NCI-H2081 treated with DMSO at 0.1 percent for 48 hours (cell line): ENCODE measurements at regions not wholly inside any gene's neighbourhood (a gene's known extent, or its start where the extent isn't known, plus 50 kb on each side); places are given as distances from the start of the nearest gene placed in this dataset.

ENCODE experiments used
- DNase-seq: peaks from one replicate; lab custom pipeline; 2025; lab: John Stamatoyannopoulos, UW

DNA sequence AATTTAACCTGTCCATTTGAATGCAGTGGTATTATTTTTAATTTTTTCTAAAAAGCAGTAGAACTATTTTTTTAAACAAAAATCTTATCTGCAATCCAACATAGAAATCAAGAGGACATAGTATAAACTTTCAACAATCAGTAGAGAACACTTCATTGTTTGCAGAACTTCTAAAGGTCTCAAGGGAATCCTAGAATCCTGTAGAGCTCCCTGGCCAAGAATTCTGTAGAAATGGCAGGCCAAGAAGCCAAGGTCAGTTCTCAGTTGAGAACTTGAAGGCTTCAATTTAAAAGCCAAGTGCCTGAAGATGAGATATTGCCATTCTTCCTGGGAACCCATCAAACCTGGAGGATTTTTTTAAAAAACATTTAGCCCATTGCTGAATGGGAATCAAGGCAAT, 199.2 kb upstream of the KLF4 start:
- DNase-seq = no peak

DNA sequence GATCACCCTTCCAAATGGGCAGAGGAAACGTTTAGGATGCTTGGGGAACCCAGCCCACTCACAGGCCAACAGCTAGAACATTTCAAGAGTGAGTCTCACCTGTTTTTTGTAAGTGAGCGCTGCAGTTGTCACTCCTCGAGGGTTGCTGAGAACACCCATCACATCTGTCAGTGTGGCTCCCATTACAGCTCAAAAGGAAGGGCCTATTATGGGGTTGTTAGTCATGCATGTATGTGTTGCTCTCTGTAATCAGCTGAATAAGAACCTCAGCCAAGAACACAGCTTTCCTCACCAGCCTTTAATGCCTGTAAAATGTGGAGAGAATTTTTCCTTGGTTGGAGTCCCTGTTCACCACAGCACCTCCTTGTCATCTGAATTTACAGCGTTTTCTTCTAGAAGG, 196.3 kb upstream of the KLF4 start:
- no peak for DNase-seq

DNA sequence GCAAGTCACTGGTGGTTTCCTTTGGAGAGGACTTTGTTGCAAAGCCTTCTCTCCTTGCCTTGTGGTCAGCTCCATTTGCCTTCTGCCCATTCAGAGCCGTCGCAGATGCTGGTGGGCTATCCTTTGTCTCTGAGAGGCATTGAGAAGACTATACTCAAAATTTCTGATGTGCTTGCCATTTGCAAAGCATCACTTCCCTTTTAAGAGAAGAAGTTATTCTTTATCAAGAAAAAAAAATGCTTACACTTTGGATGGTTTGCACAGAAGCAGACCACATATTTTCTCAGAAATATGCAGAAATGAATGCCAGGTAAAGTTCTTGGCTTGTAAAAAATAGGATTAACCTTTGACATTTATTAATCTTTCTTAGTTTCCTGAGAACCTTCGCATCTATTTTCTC, 195.8 kb upstream of the KLF4 start:
- DNase-seq = no peak

DNA sequence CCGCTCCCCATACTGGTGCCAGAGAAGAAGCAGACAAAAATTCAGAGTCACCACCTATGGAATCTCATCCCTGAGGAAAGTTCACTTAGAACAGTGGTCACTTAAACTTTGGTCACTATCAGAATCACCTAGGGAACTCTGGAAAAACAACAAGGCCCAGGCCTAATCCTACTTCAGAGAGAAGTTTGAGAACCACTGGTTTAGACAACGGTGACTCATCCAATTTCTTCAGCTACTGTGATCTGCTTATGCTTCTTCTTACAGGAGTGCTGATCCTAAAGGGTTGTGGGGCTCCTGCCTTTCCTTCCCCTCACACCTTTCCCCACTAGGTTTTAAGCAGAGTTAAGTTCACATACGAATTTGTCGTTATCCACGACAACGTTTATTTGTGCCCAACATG, 194.7 kb upstream of the KLF4 start:
- no peak for DNase-seq

DNA sequence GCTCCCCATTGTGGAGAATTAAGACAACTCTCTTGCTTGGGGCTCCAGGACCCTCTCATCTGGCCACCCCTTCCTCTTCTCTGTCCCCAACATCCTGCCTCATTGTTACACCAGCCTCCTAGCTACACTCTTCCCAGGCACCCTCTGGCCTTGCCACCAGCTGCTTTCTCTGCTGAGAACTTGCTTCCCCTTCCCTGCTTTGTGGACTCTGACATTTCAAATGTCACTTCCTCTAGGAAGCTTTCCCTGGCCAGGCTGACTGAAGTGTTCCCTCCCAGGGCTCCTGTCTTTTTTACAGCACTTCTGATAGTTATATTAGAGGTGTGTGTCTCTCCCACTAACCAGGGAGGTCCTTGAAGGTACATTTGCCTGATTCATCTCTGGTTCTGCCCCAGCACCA, 194.0 kb upstream of the KLF4 start:
- DNase-seq = no peak

DNA sequence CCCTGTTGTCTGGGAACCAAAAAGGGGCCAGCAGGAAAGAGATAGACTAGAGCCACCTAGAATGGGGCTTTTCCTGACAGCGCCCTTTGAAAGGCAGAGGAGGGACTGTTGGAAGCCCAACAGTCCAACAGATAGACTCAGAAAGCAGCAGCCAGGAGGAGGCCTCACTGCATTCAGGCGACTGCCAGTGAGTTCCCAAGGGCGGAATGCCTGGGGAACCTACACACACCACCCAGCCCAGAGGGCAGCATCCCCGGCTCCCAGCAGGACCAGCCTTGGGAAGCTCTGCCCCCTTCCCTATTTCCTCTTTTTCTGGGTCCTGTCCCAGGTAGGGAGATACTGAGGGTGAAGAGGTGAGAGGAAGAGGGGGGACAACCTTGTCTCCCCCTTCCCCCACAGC, 192.4 kb upstream of the KLF4 start:
- DNase-seq = no peak

DNA sequence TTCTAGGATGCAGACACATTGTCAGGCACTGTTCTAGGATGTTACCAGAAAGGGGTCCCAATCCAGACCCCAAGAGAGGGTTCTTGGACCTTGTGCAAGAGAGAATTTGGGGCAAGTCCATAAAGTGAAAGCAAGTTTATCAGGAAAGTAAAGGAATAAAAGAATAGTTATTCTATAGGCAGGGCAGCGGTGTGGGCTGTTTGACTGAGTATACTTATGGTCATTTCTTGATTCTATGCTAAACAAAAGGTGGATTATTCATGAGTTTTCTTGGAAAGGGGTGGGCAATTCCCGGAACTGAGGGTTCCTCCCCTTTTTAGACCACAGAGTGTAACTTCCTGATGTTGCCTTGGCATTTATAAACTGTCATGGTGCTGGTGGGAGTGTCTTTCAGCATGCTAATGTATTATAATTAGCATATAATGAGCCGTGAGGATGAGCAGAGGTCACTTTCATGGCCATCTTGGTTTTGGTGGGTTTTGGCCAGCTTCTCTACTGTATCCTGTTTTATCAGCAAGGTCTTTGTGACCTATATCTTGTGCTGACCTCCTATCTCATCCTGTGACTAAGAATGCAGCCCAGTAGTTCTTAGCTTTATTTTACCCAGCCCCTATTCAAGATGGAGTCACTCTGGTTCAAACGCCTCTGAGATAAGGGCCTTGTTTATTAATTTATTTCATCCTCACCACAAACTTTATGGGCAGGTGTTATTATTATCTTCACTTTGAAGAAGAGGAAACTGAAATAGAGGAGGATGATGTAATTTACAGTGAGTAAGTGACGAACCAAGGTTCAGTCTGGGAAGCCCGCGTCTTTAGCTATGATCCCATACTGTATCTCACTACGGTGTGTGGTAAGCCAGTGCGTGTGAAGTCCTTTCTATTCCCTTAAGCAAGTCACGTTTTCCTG, 186.0 kb upstream of the KLF4 start:
- no peak for DNase-seq

DNA sequence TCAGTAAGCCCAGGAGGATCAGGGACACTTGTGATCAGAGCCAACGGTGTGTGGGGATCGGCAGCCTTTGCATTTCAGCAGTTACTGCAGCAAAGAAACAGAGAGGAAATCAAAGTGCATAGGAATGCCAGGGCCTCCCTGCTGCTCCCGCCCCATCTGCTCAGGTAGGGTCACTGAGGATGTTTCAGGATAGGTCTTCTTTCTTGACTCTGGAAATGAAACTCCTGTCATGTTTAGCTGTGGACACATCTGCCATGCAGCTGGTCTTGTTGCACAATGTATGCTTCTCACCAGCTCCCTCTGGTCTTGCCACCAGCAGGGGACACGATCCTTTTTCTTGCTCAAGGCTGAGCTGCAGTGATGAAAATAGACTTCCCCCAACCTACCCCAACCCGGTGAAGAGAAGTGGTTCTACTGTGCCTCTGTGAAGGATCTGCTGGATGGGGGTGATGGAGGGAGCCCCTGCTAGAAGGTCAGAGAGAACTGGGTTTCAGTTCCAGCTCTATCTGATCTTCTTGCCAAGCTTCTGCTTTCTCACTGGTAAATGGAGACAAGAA, 185.2 kb upstream of the KLF4 start:
- no peak for DNase-seq

DNA sequence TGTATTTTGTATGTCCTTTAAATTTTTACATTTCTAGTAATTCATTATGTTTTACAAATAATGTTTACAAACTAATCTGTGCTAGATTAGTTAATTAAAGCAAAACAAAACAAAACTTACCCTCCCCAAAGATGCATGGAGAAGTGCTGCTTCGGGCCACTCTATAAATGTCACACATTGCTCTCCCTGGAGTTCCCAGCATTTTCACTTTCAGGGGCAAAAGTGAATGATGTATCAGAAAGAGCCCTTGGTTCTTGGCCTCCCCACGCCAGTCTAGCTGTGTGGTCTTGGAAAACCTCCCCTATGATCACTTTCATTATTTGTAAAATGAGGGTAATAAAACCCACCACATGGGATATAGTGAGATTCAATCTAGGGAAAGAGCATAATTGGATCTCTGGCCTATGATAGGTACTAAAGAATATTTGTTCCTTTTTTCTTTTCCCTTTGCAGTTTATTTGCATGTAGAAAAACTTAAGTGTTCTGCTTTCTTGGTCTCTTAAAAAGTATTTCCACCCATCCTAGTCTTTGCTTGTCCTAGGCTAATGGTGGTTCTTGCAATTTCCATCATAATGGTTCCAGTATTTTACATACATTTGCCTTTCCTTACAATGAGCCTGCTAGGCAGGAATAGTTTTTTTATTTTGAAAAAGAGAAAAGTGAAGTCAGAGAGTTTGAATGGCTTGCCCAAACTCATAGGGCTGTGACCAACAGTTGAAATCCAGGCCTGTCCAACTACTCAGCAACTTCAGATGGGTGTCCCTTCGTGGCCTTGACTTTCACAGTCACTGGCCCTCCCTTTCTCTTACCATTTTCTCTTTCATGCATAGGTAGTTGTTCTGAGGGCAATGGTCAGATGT, 184.5 kb upstream of the KLF4 start:
- no peak for DNase-seq

DNA sequence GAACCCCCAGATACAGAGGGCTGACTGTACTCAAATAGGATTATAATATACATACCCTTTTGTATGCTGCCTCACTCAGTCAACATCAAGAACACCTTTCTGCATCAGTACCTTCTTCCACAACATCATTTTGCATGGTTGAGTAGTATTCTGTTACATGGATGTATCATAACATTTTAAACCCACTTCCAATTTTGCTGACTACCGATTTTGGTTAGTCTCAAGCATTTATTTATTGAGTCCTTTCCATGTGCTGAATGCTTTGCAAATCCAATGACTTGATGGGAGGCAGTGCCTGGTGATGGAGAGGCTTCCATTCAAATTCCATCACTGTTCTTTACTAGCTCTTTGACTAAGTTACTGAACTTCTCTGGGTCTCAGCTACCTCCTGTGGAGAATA, 182.0 kb upstream of the KLF4 start:
- DNase-seq = no peak

DNA sequence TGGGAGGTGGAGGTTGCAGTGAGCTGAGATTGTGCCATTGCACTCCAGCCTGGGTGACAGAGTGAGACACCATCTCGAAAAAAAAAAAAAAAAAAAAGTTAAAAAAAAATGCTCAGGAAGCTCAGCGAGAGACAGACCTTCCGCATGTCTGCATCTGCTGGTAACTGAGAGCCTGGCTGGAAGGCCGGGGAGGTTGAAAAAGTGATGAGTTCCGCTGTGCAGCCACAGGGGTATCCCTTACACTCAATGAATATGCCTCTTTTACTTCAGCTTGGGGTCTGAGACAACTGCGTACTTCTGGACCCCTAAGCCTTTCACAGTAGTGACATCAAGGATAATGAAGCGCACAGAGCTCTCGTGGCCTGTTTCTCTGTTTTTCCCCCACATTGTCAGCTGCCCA, 179.9 kb upstream of the KLF4 start:
- DNase-seq = no peak

DNA sequence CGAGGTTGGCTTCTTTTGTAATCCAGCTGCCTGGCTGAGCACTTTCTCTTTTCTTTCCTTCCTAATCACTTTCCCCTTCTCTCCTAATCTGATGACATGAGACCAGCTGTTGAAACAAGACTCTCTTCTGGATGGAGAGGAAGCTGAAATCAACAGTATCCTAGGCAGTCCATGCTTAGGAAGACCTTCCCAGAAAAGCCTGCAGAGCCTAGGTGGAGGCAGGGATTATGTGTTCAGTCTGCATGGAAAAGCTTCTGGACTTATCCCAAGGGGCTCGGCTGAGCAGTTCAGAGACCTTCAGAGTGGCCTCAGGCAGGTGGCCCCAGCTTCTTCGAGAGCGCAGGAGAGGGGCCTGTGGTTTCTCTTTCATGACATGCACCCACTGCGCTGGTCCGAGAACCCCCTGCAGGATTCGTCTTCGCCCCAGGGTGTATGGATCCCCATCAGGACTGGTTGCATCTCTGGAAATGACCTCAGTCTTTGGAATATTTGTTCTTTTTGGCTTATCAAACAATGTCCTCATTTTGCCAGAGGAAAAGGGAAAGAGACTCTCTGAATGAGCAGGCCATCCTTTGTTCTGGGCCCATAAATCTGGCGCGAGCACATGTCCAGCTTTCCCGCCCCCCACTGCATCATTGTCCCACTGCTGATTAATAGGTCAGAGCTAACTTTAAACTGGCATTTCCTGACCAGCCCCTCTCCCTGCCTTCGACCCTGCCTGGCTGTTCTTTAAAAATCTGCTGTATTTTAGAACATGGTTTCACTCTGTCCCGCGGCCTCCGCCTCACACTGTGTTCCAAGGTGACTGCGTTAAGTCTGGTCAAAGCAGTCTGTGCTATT, 177.9 kb upstream of the KLF4 start:
- DNase-seq = no peak

DNA sequence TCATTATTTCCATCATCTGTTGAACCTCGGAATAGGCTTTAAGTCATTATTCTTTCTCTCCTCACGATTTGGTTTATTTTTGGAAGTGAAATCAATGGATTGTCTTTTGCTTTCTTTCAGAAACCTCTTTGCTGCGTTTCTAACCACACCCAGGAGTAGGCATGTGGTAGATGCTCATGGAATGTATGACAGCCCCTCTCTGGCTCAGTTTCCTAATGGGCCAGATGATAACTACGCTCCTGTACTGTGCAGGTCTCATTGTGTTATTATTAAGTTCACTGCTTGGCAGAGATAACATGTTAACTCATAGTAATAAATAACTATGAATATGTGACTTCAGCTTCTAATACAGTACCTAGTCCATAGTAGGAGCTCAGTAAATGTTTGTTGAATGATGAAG, 175.5 kb upstream of the KLF4 start:
- no peak for DNase-seq

DNA sequence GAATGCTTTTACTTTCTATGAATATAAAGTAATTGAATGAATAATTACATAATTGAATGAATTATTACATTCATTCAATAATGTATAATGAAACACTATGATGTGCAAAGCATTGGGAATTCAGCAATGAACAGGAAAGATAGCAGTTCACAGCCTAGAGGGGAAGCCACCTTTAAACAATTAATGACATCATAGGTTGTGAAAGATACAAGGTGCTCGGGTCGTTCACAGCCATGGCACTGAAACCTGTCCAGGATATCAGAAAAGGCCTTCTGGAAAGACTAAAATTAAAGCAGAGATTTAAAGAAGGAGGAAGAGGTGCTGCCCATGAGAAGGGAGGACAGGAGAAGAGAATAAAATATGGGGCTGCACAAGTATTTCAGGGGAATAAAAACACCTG, 171.4 kb upstream of the KLF4 start:
- no peak for DNase-seq

DNA sequence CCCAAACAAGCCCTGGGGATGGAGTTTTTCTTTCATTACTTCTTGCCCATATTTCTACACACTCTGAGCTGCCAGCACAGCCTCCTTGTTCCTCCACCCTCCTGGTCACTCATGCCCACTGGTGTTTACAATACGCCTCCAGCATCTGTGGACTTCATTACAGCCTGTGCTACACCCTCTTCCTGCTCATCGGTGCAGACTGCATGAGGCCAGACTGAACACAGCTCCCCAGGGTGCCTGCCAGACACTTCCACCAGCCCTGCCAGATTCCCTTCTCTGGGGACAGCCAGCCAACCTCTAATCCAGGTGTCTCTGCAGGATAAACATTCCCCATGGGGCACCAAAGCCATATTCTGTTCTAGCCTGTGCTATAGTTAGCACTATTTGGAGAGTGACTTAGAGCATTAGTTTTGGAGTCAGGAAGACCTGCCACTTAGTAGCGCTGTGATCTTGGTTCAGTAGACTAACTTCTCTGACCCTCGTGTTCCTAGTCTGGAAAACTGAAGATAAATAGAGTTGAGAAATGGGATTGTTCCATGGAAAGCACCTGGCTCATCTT, 163.8 kb upstream of the KLF4 start:
- DNase-seq = no peak

DNA sequence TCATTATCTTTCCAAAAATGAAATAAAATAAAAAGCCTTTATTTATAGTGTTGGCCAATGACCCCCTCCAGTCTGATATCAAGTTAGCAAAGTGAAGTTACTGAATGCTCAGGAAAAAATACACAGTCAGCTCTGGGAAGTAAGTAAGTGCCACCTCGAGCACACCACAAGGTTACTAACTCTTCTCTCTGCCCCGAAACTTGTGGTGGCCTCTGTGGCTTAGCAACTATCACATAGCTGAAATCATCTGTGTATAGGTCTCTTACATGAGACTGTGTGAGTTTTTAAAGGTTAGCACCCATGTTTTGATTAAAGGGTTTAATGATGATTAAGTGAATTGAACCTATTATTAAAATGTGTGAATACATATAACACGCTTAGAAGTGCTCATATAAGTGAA, 161.4 kb upstream of the KLF4 start:
- no peak for DNase-seq

DNA sequence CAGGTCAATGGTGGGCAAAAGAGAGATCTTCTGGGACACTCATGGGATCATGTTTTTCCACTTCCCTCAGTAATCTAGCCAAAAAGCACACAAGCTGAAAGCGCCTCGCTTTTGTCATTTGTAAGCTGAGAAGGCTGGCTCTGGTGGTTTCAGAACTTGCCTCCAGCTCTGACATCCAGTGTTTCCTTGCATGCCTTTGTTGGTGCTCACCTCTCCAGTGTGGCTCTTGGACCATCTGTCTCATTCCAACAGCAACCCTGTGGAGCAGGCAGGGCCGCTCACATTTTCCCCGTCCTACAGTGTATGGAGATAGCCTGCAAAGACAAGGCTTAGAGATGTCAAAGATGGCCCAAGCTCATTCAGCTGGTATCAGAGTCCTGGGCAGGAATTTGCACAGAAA, 160.8 kb upstream of the KLF4 start:
- no peak for DNase-seq

DNA sequence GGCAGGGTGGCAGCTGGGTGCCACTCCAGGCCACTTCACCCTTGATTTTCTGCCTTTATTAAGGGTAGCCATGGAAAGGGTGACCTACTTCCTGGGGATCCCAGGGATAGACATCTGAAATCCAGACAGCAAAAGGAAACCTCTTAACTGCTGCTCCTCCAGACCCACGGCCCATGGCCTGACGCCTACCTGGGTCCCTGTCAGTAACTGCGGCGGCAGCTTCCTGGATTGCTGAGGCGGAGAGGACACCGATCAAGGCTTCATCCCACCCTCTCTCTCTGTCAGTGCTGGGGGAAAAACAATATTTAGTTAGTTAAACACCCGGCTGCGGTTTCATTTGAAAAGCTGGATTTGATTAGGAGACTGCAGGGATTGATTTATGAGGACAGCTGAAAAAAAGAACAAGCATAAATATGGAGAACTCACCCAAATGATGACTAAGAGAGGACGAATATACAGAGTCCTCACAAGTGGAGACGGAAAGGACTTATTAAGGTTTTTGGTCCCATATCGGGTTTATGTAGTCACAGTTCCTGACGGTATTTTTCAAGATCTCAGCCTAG, 158.7 kb upstream of the KLF4 start:
- DNase-seq = no peak

DNA sequence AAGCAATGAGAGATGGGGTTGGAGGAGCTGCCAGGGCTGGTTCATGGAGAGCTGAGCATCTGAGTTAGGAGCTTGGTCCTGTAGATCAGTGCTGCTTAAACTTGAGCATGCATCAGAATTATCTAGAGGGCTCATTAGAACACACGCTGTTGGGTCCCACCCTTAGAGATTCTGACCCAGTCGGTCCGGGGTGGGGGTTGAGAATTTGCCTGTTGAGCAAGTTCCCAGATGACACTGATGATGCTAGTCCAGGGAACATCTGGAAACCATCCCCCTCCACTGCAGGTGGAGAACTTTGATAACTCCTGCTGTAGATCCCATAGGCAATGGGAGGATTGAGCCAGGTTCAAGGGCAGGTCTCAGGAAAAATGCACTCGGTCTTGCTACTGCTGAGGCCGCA, 158.0 kb upstream of the KLF4 start:
- no peak for DNase-seq

DNA sequence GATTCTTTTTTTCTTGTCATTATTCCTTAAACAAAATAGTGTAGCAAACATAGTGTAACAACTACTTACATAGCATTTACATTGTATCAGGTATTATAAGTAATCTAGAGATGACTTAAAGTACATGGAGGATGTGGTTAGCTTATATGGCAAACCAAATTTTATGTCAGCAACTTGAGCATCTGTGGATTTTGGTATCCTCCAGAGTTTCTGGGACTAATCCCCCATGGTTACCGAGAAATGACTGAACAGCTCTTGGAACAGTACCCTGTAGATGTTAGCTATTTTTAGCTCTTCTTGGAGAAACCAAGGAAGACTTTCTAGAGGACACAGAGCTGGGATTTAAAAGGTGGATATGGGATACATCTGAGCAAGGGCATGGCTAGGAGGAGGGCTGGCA, 157.6 kb upstream of the KLF4 start:
- DNase-seq = no peak

DNA sequence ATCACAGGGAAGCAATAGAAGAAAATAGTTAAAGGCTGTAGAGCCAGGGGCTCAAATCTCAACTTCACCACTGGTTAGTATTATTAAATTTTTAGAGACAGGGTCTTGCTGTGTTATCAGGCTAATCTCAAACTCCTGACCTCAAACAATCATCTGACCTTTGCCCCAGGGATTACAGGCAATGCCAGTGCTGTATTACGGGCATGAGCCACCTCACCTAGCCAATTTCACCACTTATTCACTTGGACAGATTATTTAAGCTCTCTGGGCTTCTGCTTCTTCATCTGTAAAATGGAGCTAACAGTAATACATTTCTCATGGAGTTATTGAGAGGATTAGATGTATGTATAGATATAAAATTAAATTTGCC, 155.9 kb upstream of the KLF4 start:
- DNase-seq = no peak
